Kidney capillary endothelial cell (primary cell): ENCODE measurements at regions not wholly inside any gene's neighbourhood (a gene's known extent, or its start where the extent isn't known, plus 50 kb on each side); places are given as distances from the start of the nearest gene placed in this dataset.

ENCODE experiments used
- DNase-seq: peaks from one replicate; pipeline ENCODE4 v3.0.0-alpha.2; 2018; ENCODE audit warnings: low spot score

- DNase-seq, result no peak
Observed at GRCh38 chr6:45741437-45742171, 274.1 kb downstream of the CLIC5 start.

GRCh38 chr6:45739058-45739457 is 276.6 kb downstream of the CLIC5 start:
- no peak for DNase-seq

- no peak for DNase-seq
Observed at GRCh38 chr6:45738057-45738455, 277.6 kb downstream of the CLIC5 start.

- DNase-seq, result no peak
Observed at GRCh38 chr6:45737331-45738056, 278.2 kb downstream of the CLIC5 start.

GRCh38 chr6:45736134-45736533 is 279.5 kb downstream of the CLIC5 start:
- DNase-seq, result no peak

GRCh38 chr6:45732731-45733130 is 282.9 kb downstream of the CLIC5 start:
- DNase-seq, result no peak

- DNase-seq, result no peak
Observed at GRCh38 chr6:45730232-45730631, 285.4 kb downstream of the CLIC5 start.

GRCh38 chr6:45728674-45729073 is 287.0 kb downstream of the CLIC5 start:
- no peak for DNase-seq

GRCh38 chr6:45727819-45728449 is 287.7 kb downstream of the CLIC5 start:
- DNase-seq, result no peak

GRCh38 chr6:45727228-45727627 is 288.4 kb downstream of the CLIC5 start:
- no peak for DNase-seq

GRCh38 chr6:45726444-45726843 is 289.2 kb downstream of the CLIC5 start:
- no peak for DNase-seq

GRCh38 chr6:45724511-45724910 is 291.1 kb downstream of the CLIC5 start:
- DNase-seq, result no peak

GRCh38 chr6:45724027-45724426 is 291.6 kb downstream of the CLIC5 start:
- no peak for DNase-seq

GRCh38 chr6:45722876-45723275 is 292.8 kb downstream of the CLIC5 start:
- DNase-seq, result no peak

- no peak for DNase-seq
Observed at GRCh38 chr6:45721665-45722064, 294.0 kb downstream of the CLIC5 start.

- no peak for DNase-seq
Observed at GRCh38 chr6:45718871-45719270, 296.8 kb downstream of the CLIC5 start.

- DNase-seq, result no peak
Observed at GRCh38 chr6:45718131-45718530, 297.5 kb downstream of the CLIC5 start.

GRCh38 chr6:45717715-45718114 is 297.9 kb downstream of the CLIC5 start:
- DNase-seq, result no peak

GRCh38 chr6:45717027-45717426 is 298.6 kb downstream of the CLIC5 start:
- no peak for DNase-seq

- DNase-seq, result no peak
Observed at GRCh38 chr6:45715508-45715803, 300.2 kb downstream of the CLIC5 start.

GRCh38 chr6:45714741-45715507 is 300.7 kb downstream of the CLIC5 start:
- peak; percentile 63 for DNase-seq

- no peak for DNase-seq
Observed at GRCh38 chr6:45714006-45714730, 301.5 kb downstream of the CLIC5 start.
